PC-9 (cell line): ENCODE measurements at regions not wholly inside any gene's neighbourhood (a gene's known extent, or its start where the extent isn't known, plus 50 kb on each side); places are given as distances from the start of the nearest gene placed in this dataset.

Experiments used
- CTCF ChIP-seq: fragments of 200-600 bp; sonication (generic); conservative IDR thresholded peaks from 2 replicates; pipeline ENCODE4 v1.6.1; 2017; ENCODE audit warnings: mixed run types, antibody characterized with exemption, mild to moderate bottlenecking, moderate library complexity
- EZH2 ChIP-seq: fragments of 200-600 bp; sonication (generic); IDR thresholded peaks from 2 replicates; pipeline ENCODE4 v1.8.0; 2017; ENCODE audit warnings: antibody characterized with exemption, low read depth

GRCh38 chr2:64367444-64368232 is 86.3 kb upstream of the LGALSL start:
- TF ChIP-seq CTCF (no peak), EZH2 (no peak)
